ENCODE measurements at regions not wholly inside any gene's neighbourhood (a gene's known extent, or its start where the extent isn't known, plus 50 kb on each side); places are given as distances from the start of the nearest gene placed in this dataset.
"Not testable (repeated sequence)": the region's sequence is repeated elsewhere in the genome, so short reads cannot be mapped to it uniquely, and the experiment has no call there.

- DNase-seq, result no peak
These were observed 150.8 kb upstream of the DPH6 start for GRCh38 chr15:35696767-35697231.

DNA sequence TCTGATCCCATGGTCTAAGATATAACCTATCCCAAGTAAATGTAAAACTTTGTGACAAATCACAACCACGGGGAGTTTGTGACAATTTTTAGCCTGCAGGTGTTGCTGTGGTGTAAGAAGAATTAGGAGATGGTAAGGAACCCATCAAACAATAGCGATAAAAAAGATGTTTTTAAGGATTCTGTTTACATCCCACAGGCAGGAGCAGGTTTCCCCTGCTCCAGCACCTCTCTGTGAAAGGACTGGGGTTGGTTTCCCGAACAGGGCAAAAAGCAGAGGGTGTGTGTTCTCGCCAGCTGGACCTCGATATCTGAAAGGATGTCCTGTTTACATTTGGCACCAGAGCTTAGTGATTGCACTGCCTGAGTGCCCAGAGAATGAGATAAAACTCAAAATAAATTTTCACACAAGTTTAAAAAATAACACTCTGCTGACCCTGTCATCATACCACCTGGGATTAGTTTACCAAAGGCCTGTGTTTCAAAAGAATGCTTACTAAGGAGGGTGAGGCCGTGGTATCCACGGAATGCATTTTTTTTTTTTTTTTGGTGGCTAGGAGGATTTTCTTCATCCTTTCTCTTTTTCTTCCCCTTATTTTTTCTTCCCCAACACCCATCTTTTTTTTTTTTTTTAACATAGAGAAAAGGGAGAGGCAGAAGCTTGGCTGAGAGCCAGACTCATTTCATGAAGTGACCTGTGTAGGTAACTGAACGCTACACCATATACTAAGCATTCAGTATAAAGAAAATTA lies 151.8 kb upstream of the DPH6 start:
- DNase-seq, result no peak

DNA sequence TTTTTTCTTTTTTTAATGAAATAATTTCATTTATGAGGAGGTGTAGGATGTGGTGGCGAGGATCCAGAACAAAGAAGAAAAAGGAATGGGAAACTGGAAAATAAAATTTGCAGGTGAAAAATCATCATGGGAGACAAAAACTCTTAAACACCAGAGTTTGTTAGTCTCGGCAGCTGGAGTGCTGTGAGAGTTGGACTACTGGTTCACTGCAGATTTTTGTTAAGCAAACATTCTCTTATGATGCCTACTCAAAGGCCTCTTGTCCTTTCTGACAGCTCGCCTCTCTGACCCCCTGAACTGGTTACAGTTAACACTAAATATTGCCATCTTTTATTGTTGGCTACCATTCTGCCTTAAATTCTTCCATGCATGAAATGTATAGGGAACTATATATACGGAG lies 152.4 kb upstream of the DPH6 start:
- DNase-seq, result no peak

DNA sequence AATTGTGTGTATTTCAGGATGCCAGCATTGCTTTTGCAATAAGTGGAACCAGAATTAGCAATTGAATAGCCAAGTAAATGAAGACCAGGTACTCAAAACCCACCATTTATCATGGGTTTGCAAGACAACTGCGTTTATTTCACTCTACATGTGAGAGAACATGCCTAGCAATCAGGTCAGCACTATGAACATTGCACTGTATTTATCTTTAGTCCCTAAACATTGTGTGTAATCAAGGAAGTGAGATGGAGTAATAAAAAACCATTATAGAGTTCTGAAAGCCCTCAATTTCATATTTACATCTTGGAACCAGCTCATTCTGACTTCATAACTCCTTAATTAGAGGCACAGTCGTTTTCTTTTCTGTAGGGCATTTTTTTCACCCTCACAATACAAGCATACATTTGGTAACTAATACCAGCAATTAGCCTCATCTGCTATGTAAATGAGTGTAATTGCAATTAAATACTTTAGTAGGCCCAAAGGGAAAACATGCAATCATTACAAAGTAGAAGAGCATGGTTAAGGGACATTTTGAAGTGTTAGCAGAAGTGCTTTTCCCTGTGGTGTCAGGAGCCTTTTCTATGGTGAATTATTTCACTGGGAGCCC lies 153.1 kb upstream of the DPH6 start:
- DNase-seq, result no peak

- DNase-seq, result not testable (repeated sequence)
These were observed 154.2 kb upstream of the DPH6 start for GRCh38 chr15:35700091-35700593.

DNA sequence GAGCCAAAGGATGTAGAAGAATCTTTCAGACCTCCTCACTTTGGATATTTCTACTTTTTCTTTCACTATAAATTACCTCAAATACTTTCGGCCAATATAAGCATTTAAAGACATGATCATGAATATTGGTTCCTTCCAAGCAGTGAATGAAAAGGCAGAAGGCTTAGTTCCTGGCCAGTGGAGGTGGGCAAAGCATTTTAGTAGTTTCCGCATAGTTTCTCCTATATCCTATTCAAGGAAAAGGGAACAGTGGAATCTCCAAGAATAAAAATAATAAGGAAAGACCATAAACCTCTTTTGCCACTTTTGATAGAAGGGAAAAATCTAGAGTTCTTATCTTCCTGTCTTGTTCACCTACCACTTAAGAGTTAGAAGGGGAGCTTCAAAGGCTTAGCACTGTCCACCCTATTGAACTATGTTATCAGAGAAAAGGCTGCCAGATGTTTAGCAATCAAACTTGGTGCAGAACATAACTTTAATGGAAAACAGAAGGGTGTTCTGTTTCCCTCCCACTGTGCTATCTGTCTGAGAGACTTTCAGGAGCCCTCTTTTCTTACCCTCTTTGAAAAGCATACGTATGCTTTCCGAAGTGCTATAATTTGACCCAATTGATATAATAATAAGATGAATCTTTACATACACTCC lies 155.6 kb upstream of the DPH6 start:
- DNase-seq, result no peak

GRCh38 chr15:35702946-35703495 lies 157.1 kb upstream of the DPH6 start:
- DNase-seq, result no peak

DNA sequence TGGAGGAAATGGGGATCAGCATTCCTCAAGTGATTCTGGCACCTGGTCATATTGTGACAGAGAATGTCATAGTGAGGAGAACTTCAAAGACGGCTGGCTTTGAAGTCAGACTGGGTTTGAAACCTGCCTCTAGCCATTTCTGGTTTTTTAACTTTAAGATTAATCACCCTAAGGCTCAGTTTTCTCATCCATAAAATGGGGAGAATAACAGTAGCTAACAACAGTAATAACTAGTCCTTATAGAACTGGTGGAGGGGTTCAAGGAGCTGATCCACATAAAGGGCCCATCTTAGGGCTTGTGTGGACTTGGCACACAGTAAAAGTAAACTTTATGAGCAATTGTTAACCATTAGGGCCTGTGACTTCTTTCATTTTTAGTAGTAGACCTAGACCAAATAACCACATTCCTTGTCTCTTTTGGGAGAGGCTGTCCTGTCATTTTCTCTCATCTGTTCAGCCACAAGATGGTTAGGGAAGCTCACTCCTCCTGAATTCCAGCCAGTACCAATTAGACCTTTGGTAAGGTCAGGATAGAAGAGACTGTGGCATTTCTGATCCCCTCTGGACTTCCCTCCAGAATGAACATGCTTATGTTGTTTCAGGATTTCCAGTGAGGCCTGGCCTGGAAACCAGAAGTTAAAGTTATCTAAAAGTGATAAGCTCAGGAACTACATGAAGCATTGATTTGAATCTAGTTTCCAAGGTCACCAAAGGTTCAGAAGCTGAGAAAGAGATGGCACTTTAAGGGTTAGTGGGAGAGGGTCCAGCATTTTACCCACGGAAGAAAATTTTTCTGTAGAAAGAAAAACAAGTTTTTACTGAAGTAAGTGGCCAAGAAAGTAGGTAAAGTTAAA lies 159.3 kb upstream of the DPH6 start:
- no peak for DNase-seq

GRCh38 chr15:35705884-35706585 lies 160.1 kb upstream of the DPH6 start:
- peak; percentile 2 to 7 for DNase-seq

- no peak for DNase-seq
These were observed 167.0 kb upstream of the DPH6 start for GRCh38 chr15:35712956-35713355.

GRCh38 chr15:35713733-35714132 lies 167.8 kb upstream of the DPH6 start:
- no peak for DNase-seq

DNA sequence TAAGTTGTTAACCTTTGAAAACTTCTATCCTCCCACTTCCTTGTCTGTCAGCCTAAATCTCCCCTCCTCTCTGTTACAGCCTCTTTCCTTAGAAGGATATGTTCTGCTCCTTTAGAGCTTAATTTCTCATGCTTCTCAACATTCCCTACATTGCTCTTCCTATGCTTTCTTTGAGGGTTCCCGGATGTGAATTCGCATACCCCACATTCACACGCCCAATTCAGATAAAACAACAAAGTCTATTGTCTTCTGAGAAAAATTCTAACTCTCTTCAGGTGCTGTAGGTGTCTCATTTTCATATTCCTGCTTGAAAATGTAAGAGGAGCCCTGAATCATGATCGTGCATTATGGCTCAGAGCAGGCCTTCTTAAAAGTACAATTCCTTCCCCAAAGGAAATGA lies 171.8 kb upstream of the DPH6 start:
- no peak for DNase-seq

DNA sequence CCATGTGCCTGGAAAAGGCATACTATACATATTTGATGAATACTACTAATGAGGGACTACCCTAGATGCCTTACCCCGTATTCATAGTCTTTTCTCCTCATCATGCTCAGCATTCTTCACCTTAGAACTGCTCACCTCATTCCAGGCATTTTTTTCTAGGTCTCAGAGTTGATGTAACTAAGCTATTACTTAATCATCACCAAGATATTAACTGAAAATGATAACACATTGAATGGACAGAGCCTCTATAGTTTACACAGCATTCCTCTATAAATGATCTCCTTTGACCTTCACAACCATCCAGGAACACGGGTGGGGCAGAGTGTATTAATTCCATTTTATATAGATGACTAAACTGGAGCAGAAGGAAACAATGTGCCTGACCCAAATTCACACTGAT lies 174.1 kb upstream of the DPH6 start:
- DNase-seq, result no peak

DNA sequence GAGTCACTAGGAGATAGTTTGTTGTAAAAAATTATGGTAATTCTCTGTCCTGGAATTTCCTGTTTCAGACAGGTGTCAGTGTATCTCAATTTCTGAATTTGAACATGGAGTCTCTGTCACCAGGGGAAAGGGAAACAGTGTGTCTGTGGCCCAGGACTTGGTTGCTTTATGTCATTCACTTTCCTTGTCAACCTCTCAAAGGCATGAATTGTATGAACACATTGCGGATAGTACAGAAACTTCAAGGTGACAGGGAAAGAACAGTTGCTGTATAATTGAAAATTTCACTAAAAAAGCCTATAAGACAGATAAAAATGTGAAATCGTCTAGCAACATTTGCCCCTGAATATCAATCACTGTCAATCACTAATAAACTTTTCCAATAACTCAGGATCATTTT lies 175.0 kb upstream of the DPH6 start:
- DNase-seq, result no peak

DNA sequence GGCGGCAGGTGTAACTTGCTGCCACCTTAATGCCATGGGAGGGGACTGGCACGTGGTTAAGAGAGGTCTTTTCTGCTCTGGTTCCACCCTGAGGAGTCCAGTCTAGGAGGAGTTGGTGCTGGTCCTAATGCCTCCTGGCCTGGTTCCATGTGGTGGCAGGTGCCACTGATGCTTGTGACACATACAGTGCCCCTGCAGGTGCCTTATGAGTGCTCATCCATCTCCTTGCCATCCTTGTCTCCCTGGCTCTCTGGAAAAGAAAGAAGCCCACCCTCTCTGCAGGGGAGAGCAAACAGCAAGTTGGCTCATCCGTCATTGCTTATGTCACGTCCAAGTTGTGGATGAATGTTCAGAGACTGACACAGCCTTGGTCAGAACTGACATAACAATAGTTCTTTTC lies 175.8 kb upstream of the DPH6 start:
- no peak for DNase-seq

- DNase-seq, result no peak
These were observed 176.5 kb upstream of the DPH6 start for GRCh38 chr15:35722501-35722900.

- DNase-seq, result no peak
These were observed 177.3 kb upstream of the DPH6 start for GRCh38 chr15:35723120-35723847.

- DNase-seq, result no peak
These were observed 177.9 kb upstream of the DPH6 start for GRCh38 chr15:35723852-35724251.

DNA sequence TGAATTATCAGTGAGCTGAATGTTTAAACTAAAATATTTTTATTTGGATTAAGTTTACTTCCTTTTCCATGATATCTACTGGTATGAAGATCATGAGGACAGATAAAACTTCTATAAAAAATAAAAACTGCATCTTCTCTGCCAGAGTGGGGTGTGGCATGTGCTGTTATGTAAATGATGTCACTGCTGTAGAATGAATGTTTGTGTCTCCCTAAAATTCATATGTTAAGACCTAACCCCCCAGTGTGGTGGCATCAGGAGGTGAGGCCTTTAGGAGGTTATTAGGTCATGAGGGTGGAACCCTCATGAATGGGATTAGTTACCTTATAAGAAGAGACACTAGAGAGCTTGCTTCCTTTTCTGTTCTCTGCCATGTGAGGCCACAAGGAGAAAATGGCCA lies 178.7 kb upstream of the DPH6 start:
- no peak for DNase-seq

DNA sequence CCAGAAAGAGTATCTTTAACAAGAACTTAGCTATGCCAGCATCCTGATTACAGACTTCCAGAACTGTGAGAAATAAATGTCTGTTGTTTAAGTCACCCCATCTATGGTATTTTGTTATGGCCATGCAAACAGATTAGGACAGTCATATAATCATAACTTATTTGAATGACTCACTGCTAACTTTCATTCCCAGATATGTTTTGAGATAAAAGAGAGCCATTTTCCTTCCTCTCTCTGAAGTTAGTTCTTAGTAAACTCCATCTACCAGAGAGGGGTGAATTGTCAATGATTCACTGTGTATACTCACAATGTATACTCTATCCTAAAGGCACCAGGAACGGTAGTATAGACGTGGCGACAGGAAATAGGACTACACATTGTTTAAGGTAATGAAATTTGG lies 179.4 kb upstream of the DPH6 start:
- no peak for DNase-seq

DNA sequence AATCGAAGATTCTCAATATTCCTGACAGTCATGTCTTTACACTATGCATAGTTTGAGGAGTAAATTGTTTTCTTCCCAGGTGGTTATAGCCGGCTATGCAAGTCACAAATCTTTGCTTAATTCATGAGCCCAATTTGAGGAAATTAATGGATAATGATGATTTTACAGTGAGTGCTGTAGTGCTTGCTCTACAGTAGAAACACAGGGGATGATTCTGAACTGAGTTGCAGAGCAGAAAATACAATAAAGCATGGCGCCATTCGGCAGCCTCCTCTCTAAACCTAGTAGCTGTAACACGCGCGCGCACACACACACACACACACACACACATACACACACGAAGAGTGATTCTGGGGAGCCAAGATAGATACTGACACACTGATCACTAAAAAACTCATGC lies 181.7 kb upstream of the DPH6 start:
- DNase-seq, result no peak
